ENCODE measurements at regions not wholly inside any gene's neighbourhood (a gene's known extent, or its start where the extent isn't known, plus 50 kb on each side); places are given as distances from the start of the nearest gene placed in this dataset.

GRCh38 chr10:128874331-128874730 lies 592.7 kb upstream of the MGMT start:
- Histone ChIP-seq H3K79me2 (ENCODE audit: low read length) (no peaks in the 10 kb centered on the region), H3K27ac (ENCODE audit: low read length) (no peak overlapping the region), H3K4me3 (ENCODE audit: low read length) (no peak overlapping the region), H2AFZ (ENCODE audit: low read depth, low read length) (no peak overlapping the region), H3K36me3 (replicated peaks; ENCODE audit: low read depth, low read length) (no peaks in the 10 kb centered on the region), H3K9ac (ENCODE audit: low read length) (no peak overlapping the region), H3K27me3 (ENCODE audit: low read depth, low read length) (no peaks in the 10 kb centered on the region), H4K20me1 (ENCODE audit: insufficient read depth, low read length) (no peaks in the 10 kb centered on the region), H3K4me2 (ENCODE audit: low read length) (no peak overlapping the region), H3K9me3 (ENCODE audit: insufficient read depth, low read length) (no peaks in the 10 kb centered on the region), H3K4me1 (ENCODE audit: low read length) (no peaks in the 10 kb centered on the region)
- no peak for TF ChIP-seq EZH2phosphoT487 (IDR thresholded peaks at IDR 0.05; ENCODE audit: low read depth)
- TF ChIP-seq, protein P1, sequence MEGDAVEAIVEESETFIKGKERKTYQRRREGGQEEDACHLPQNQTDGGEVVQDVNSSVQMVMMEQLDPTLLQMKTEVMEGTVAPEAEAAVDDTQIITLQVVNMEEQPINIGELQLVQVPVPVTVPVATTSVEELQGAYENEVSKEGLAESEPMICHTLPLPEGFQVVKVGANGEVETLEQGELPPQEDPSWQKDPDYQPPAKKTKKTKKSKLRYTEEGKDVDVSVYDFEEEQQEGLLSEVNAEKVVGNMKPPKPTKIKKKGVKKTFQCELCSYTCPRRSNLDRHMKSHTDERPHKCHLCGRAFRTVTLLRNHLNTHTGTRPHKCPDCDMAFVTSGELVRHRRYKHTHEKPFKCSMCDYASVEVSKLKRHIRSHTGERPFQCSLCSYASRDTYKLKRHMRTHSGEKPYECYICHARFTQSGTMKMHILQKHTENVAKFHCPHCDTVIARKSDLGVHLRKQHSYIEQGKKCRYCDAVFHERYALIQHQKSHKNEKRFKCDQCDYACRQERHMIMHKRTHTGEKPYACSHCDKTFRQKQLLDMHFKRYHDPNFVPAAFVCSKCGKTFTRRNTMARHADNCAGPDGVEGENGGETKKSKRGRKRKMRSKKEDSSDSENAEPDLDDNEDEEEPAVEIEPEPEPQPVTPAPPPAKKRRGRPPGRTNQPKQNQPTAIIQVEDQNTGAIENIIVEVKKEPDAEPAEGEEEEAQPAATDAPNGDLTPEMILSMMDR (IDR thresholded peaks at IDR 0.05; ENCODE audit: low read depth, low read length) = no peak

DNA sequence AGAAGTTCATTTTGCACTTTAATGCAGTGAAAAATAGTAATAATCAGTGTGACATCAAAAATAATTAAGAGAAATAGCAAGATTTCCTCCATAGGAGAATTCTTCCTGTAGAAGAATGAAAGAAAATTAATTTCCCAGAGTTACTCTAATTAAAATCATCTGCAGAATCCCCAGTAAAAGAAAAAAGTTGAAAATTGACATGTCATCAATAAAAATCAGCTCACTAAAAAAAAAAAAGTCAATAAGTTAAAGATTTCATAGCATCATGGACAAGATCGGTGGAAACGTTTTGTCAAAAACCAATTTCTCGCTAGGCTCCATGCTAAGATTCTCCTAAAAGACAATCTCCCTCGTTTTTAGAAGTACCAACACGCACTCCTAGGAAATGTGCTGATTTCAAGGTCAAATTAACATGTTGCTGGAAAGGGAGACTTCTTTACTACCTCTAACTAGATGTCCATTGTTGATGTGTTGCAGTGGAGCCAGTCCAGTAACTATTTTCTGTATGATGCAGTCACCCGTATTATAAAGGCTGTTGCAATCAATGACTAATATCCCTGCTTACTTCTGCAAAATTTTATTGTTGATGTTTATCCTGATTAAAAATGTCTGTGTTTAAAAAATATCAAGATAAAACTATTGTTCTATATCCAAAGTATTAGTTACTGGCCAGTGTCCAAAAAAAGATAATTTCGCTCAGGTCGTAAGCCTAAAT lies 591.9 kb upstream of the MGMT start:
- no peak overlapping the region for H3K4me3 ChIP-seq (ENCODE audit: low read length)
- TF ChIP-seq, protein P1 (IDR thresholded peaks at IDR 0.05; ENCODE audit: low read depth, low read length) = no peak
- no peak for TF ChIP-seq EZH2phosphoT487 (IDR thresholded peaks at IDR 0.05; ENCODE audit: low read depth)
- H3K4me2 ChIP-seq (ENCODE audit: low read length) = no peak overlapping the region
- no peaks in the 10 kb centered on the region for H3K27me3 ChIP-seq (ENCODE audit: low read depth, low read length)
- no peaks in the 10 kb centered on the region for H3K79me2 ChIP-seq (ENCODE audit: low read length)
- no peak overlapping the region for H3K9ac ChIP-seq (ENCODE audit: low read length)
- H3K36me3 ChIP-seq (replicated peaks; ENCODE audit: low read depth, low read length) = no peaks in the 10 kb centered on the region
- H4K20me1 ChIP-seq (ENCODE audit: insufficient read depth, low read length) = no peaks in the 10 kb centered on the region
- H3K4me1 ChIP-seq (ENCODE audit: low read length) = no peaks in the 10 kb centered on the region
- no peak overlapping the region for H2AFZ ChIP-seq (ENCODE audit: low read depth, low read length)
- H3K9me3 ChIP-seq (ENCODE audit: insufficient read depth, low read length) = no peaks in the 10 kb centered on the region
- H3K27ac ChIP-seq (ENCODE audit: low read length) = no peak overlapping the region

DNA sequence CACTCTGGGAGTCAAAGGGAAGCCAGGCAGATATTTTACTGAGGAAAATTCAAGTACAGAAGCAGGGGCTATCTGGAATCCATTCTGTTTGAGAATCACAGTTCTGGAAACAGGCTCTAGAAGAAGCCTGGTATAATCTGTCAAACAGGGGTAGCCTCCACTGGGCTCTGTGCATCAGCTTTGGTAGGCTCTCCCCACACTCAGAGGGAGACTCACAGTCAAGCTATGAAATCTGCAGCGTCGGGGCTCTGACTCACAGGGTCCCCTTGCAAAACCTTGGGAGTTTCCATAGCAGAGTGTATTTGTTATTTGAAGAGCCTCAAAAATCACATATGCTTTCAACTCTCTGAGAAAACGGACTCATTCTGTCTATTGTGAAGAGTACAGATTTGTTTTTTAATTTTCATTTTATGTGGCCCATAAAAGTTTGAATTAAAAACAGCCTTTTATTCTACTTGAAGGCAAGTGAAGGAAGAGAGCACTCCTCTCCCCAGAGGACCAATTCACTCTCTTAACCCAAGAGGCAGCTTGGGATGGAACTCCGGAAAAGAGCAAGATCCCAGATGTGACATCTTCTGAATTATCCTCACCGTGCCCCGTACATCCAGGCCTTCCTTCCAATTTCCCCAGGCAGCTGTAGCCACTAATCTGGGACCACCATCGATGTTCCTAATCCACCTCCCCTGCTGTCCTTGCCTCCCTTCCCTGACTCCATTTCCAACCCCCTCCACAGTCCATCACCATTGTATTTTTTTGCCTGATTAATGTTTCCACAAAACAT lies 590.9 kb upstream of the MGMT start:
- Histone ChIP-seq H3K79me2 (ENCODE audit: low read length) (no peaks in the 10 kb centered on the region), H3K36me3 (replicated peaks; ENCODE audit: low read depth, low read length) (no peaks in the 10 kb centered on the region), H2AFZ (ENCODE audit: low read depth, low read length) (no peak overlapping the region), H3K9ac (ENCODE audit: low read length) (no peak overlapping the region), H4K20me1 (ENCODE audit: insufficient read depth, low read length) (no peaks in the 10 kb centered on the region), H3K27me3 (ENCODE audit: low read depth, low read length) (no peaks in the 10 kb centered on the region), H3K4me3 (ENCODE audit: low read length) (no peak overlapping the region), H3K9me3 (ENCODE audit: insufficient read depth, low read length) (no peaks in the 10 kb centered on the region), H3K4me2 (ENCODE audit: low read length) (no peak overlapping the region), H3K27ac (ENCODE audit: low read length) (no peak overlapping the region), H3K4me1 (ENCODE audit: low read length) (no peaks in the 10 kb centered on the region)
- TF ChIP-seq EZH2phosphoT487 (IDR thresholded peaks at IDR 0.05; ENCODE audit: low read depth) = no peak
- TF ChIP-seq, protein P1 (IDR thresholded peaks at IDR 0.05; ENCODE audit: low read depth, low read length) = no peak

DNA sequence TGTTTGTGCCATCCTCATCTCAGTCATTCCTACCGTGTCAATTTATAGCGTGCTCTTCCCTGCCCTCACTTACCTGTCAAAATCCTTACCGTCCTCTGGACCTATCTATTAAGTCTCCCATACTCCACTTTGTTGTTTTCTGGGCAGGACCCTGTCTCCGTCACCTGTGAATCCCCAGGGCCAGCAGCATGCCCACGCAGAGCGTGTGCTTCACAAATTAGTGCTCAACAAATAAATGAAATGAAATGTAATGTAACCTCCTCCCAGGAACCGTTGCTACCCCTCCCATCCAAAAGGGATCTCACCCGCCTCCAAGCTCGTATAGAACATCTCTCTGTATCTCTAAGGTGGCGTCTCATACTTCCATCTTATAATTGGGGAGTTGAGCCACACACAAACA lies 589.9 kb upstream of the MGMT start:
- H3K36me3 ChIP-seq (replicated peaks; ENCODE audit: low read depth, low read length) = no peaks in the 10 kb centered on the region
- no peak overlapping the region for H3K27ac ChIP-seq (ENCODE audit: low read length)
- no peak overlapping the region for H3K4me2 ChIP-seq (ENCODE audit: low read length)
- no peak overlapping the region for H2AFZ ChIP-seq (ENCODE audit: low read depth, low read length)
- H3K9me3 ChIP-seq (ENCODE audit: insufficient read depth, low read length) = no peaks in the 10 kb centered on the region
- no peak overlapping the region for H3K9ac ChIP-seq (ENCODE audit: low read length)
- TF ChIP-seq, protein P1 (IDR thresholded peaks at IDR 0.05; ENCODE audit: low read depth, low read length) = no peak
- TF ChIP-seq EZH2phosphoT487 (IDR thresholded peaks at IDR 0.05; ENCODE audit: low read depth) = no peak
- H3K4me1 ChIP-seq (ENCODE audit: low read length) = no peaks in the 10 kb centered on the region
- no peak overlapping the region for H3K4me3 ChIP-seq (ENCODE audit: low read length)
- H3K27me3 ChIP-seq (ENCODE audit: low read depth, low read length) = no peaks in the 10 kb centered on the region
- H4K20me1 ChIP-seq (ENCODE audit: insufficient read depth, low read length) = no peaks in the 10 kb centered on the region
- no peaks in the 10 kb centered on the region for H3K79me2 ChIP-seq (ENCODE audit: low read length)

Data from OCI-LY3 (cell line).